ENCODE measurements at regions not wholly inside any gene's neighbourhood (a gene's known extent, or its start where the extent isn't known, plus 50 kb on each side); places are given as distances from the start of the nearest gene placed in this dataset.

DNA sequence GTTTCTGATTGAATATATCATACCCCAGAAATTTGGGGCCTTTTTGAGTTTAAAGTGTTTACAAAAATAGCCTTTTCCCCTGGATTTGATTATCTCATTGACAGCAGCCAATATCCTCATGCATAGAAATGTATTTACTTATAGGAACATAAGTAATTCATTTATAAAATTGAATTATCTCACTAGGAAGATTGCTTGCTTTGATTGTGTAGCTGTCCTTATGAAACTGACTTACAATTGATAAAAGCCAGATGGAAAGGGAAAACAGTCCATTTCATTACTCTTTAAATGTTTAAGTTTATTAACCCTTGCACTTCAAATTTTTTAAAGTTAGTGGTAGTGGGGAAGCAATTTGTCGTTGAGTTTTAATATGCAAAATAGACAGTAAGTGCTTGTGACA, 310.2 kb upstream of the TBX22 start:
- DNase-seq (ENCODE audit: low spot score) (no peak), FAIRE-seq (no peak)

DNA sequence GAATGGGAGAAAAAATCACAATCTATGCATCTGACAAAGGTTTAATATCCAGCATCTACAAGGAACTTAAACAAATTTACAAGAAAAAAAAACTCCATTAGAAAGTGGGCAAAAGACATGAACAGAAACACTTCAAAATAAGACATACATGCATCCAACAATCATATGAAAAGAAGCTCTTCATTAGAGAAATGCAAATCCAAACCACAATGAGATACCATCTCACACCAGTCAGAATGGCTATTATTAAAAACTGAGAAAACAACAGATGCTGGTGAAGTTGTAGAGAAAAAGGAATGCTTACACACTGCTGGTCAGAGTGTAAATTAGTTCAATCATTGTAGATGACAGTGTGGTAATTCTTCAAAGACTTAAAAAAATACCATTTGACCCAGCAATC, 306.0 kb upstream of the TBX22 start:
- FAIRE-seq (no peak), DNase-seq (ENCODE audit: low spot score) (no peak)

DNA sequence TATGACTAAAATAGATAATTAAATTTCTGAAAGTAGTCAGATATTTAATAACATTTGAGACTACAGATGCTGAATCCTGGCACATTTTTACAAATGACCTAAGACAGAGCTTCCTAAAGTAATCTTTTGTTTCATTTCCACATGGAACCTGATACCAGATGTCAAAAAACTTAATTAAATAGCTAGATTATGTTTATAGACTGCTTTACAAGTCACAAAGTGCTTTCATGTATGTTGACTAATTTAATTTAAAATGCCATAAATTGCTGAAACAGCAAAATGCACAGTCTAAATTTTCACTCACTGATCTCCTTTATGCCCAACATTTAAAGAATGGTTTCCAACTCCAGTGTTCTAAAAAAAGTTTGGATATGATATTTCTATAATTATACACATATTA, 299.1 kb upstream of the TBX22 start:
- DNase-seq (ENCODE audit: low spot score) (no peak), FAIRE-seq (no peak)

DNA sequence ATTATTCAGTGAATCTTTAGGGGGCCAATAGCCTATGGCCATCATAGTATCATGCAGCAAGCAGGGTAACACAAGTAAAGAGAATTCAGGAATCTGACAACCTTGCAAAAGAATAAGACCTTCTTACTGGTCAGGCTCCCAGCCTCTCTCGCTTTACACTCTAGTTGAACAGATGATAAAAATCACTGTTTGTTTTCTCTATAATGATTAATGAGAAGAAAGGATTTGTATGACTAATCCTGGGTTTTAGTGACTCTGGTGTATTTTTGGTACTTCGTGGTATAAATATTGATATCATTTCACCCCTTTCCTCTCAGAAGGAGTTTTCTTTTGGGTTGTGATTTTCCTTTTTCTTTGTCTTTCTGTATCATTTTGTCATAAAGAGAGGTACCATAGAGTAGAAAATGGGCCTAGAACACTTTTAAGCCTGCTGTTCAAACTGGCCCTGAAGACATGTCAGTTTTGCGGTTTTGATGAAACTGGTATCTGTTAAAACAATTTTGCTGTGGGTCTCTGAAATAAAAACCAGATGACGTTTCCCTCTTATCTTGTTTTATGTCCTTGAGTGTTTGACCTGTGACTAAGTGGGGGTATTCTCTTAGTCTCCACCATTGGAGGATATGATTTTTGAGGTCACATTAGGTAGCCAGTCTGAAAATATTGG, 294.9 kb upstream of the TBX22 start:
- FAIRE-seq (peak; percentile 91), DNase-seq (ENCODE audit: low spot score) (peak; percentile 16)

DNA sequence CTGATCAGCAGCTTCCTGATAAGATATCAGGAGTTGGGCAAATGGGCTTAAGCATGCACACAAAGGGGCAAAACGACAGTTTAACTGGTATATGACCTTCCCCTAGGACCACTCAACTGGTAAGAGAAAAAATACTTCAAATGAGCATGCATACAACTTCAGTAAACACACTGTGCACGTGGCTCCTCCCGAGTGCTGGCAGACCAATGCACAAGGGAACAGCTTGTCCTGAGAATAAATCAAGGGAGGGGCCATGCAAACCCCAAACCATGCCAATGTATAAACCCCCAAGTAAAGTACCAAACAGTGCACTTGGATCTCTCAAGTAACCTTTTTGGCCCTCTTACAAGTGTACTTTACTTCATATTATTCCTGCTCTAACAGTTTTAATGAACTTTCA, 293.3 kb upstream of the TBX22 start:
- DNase-seq (ENCODE audit: low spot score) (no peak), FAIRE-seq (no peak)

DNA sequence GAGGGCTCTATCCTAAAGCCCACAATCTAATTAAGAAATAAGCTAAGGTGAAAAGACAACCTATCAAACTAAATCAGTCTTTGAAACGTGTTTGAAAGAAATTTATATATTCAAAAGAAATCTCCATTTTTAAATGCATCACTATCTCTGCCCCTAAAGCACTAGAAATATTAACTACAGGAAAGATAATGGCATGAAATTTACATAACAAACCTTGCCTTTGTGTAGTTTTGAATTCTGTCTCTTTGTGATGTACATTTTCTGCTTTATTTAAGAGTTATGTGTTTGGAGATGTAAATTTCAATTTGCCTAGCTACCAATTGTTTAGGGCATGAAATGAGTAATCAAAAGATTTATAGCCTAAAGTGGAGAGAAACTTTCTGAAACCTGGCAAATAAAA, 286.1 kb upstream of the TBX22 start:
- no peak for FAIRE-seq
- DNase-seq (ENCODE audit: low spot score): no peak
